DMS 273 (cell line): ENCODE measurements at regions not wholly inside any gene's neighbourhood (a gene's known extent, or its start where the extent isn't known, plus 50 kb on each side); places are given as distances from the start of the nearest gene placed in this dataset.

Source experiments
- DNase-seq: peaks from one replicate; lab custom pipeline; 2025; ENCODE audit not compliant: unreplicated experiment; lab: John Stamatoyannopoulos, UW

GRCh38 chr1:106465666-106466065 lies 590.8 kb upstream of the PRMT6 start:
- DNase-seq, result no peak

GRCh38 chr1:106480629-106481028 lies 575.8 kb upstream of the PRMT6 start:
- DNase-seq, result no peak

- no peak for DNase-seq
These were observed 563.6 kb upstream of the PRMT6 start for GRCh38 chr1:106492880-106493279.

GRCh38 chr1:106494646-106495045 lies 561.8 kb upstream of the PRMT6 start:
- no peak for DNase-seq

GRCh38 chr1:106498238-106498637 lies 558.2 kb upstream of the PRMT6 start:
- DNase-seq, result no peak

GRCh38 chr1:106502659-106503058 lies 553.8 kb upstream of the PRMT6 start:
- DNase-seq, result no peak

- no peak for DNase-seq
These were observed 541.1 kb upstream of the PRMT6 start for GRCh38 chr1:106515375-106515774.

GRCh38 chr1:106517224-106517623 lies 539.2 kb upstream of the PRMT6 start:
- DNase-seq, result no peak

- no peak for DNase-seq
These were observed 533.0 kb upstream of the PRMT6 start for GRCh38 chr1:106523497-106523896.

- no peak for DNase-seq
These were observed 531.8 kb upstream of the PRMT6 start for GRCh38 chr1:106524631-106525030.

- no peak for DNase-seq
These were observed 529.8 kb upstream of the PRMT6 start for GRCh38 chr1:106526650-106527049.

- no peak for DNase-seq
These were observed 521.9 kb upstream of the PRMT6 start for GRCh38 chr1:106534612-106535011.

- DNase-seq, result no peak
These were observed 519.7 kb upstream of the PRMT6 start for GRCh38 chr1:106536741-106537140.

GRCh38 chr1:106548726-106549125 lies 507.7 kb upstream of the PRMT6 start:
- DNase-seq, result no peak

- DNase-seq, result no peak
These were observed 502.2 kb upstream of the PRMT6 start for GRCh38 chr1:106554294-106554693.

GRCh38 chr1:106555571-106555970 lies 500.9 kb upstream of the PRMT6 start:
- DNase-seq, result no peak

- no peak for DNase-seq
These were observed 492.3 kb upstream of the PRMT6 start for GRCh38 chr1:106564192-106564591.

GRCh38 chr1:106568201-106568974 lies 488.1 kb upstream of the PRMT6 start:
- DNase-seq, result no peak

- no peak for DNase-seq
These were observed 485.4 kb upstream of the PRMT6 start for GRCh38 chr1:106571109-106571508.

GRCh38 chr1:106584107-106584506 lies 472.4 kb upstream of the PRMT6 start:
- DNase-seq, result no peak

- no peak for DNase-seq
These were observed 471.8 kb upstream of the PRMT6 start for GRCh38 chr1:106584676-106585075.

- no peak for DNase-seq
These were observed 455.8 kb upstream of the PRMT6 start for GRCh38 chr1:106600626-106601025.

- DNase-seq, result no peak
These were observed 452.9 kb upstream of the PRMT6 start for GRCh38 chr1:106603616-106604015.
